ENCODE measurements at regions not wholly inside any gene's neighbourhood (a gene's known extent, or its start where the extent isn't known, plus 50 kb on each side); places are given as distances from the start of the nearest gene placed in this dataset.
"Not testable (repeated sequence)": the region's sequence is repeated elsewhere in the genome, so short reads cannot be mapped to it uniquely, and the experiment has no call there.

DNA sequence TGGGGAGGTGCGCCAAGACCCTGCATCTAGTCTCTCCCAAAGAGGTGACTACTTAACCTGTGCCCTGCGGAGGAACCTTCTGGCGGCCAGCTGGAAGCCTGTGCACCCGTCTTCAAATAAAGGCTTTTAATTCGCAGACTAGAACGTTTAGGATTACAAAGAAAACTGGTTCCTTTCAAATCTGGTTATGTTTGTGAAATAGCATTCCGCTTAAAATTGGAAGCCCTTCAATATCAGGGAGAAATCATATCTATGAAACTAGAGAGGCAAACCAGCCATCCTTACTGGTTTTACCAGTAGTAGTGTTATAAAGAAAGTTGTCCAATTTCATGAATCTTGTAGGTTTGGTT, 250.8 kb downstream of the FAM72C start:
- Histone ChIP-seq H3K4me1 (ENCODE audit: control insufficient read depth, insufficient read depth, low read length) (no peaks in the 10 kb centered on the region), H3K36me3 (ENCODE audit: control insufficient read depth in 2 of 2, insufficient read depth in 2 of 2, low read length in 2 of 2) (no peaks in the 10 kb centered on the region), H3K4me3 (ENCODE audit: low read length in 2 of 2) (peak overlapping the region in 1 of 2 donors; percentile 35), H3K27ac (ENCODE audit: low read length) (no peak overlapping the region), H3K9me3 (ENCODE audit: control insufficient read depth in 2 of 2, low read length in 2 of 2) (no peaks in the 10 kb centered on the region), H3K27me3 (ENCODE audit: control insufficient read depth in 1 of 2, insufficient read depth in 2 of 2, low read length in 2 of 2) (peaks cover 5% of the 10 kb centered on the region in 2 donors), H3K9ac (ENCODE audit: low read length in 2 of 2) (no peak overlapping the region)

- Histone ChIP-seq H3K36me3 (ENCODE audit: control insufficient read depth in 2 of 2, insufficient read depth in 2 of 2, low read length in 2 of 2) (no peaks in the 10 kb centered on the region), H3K9ac (ENCODE audit: low read length in 2 of 2) (no peak overlapping the region), H3K9me3 (ENCODE audit: control insufficient read depth in 2 of 2, low read length in 2 of 2) (no peaks in the 10 kb centered on the region), H3K27me3 (ENCODE audit: control insufficient read depth in 1 of 2, insufficient read depth in 2 of 2, low read length in 2 of 2) (peaks cover 5% of the 10 kb centered on the region in 2 donors), H3K4me1 (ENCODE audit: control insufficient read depth, insufficient read depth, low read length) (no peaks in the 10 kb centered on the region), H3K4me3 (ENCODE audit: low read length in 2 of 2) (peak overlapping the region in 1 of 2 donors; percentile 35), H3K27ac (ENCODE audit: low read length) (no peak overlapping the region)
Measured at GRCh38 chr1:143720087-143721023, 251.4 kb downstream of the FAM72C start.

DNA sequence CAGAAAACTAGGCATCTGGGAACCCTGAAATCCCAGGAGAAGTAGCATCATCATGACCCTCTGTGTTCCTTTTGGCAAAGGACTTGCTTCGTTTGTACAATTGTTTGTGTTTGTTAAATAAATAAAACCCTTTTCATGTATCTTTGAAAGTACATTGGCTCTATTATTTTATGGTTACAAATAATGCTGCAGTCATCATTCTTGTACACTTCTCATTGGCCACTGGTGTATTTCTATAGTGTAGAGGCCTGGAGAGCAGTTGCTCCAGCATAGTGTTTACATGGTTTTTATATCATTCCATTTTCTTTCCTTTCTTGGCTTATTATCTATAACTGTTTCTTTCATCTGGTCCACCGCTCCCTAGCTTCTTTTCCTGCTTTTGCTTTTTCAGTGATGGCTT, 253.3 kb downstream of the FAM72C start:
- H3K27ac ChIP-seq (ENCODE audit: low read length): no peak overlapping the region
- no peak overlapping the region for H3K9ac ChIP-seq (ENCODE audit: low read length in 2 of 2)
- H3K9me3 ChIP-seq (ENCODE audit: control insufficient read depth in 2 of 2, low read length in 2 of 2): no peaks in the 10 kb centered on the region
- H3K27me3 ChIP-seq (ENCODE audit: control insufficient read depth in 1 of 2, insufficient read depth in 2 of 2, low read length in 2 of 2): peaks cover 5% of the 10 kb centered on the region in 2 donors
- no peaks in the 10 kb centered on the region for H3K36me3 ChIP-seq (ENCODE audit: control insufficient read depth in 2 of 2, insufficient read depth in 2 of 2, low read length in 2 of 2)
- H3K4me3 ChIP-seq (ENCODE audit: low read length in 2 of 2): no peak overlapping the region
- H3K4me1 ChIP-seq (ENCODE audit: control insufficient read depth, insufficient read depth, low read length): no peaks in the 10 kb centered on the region

GRCh38 chr1:143718021-143718420, 253.8 kb downstream of the FAM72C start:
- H3K27me3 ChIP-seq (ENCODE audit: control insufficient read depth in 1 of 2, insufficient read depth in 2 of 2, low read length in 2 of 2): peaks cover 5% of the 10 kb centered on the region in 2 donors
- H3K4me3 ChIP-seq (ENCODE audit: low read length in 2 of 2): no peak overlapping the region

GRCh38 chr1:143717434-143717833, 254.4 kb downstream of the FAM72C start:
- Histone ChIP-seq H3K4me3 (ENCODE audit: low read length in 2 of 2) (no peak overlapping the region), H3K27ac (ENCODE audit: low read length) (no peak overlapping the region), H3K9me3 (ENCODE audit: control insufficient read depth in 2 of 2, low read length in 2 of 2) (no peaks in the 10 kb centered on the region), H3K4me1 (ENCODE audit: control insufficient read depth, insufficient read depth, low read length) (no peaks in the 10 kb centered on the region), H3K27me3 (ENCODE audit: control insufficient read depth in 1 of 2, insufficient read depth in 2 of 2, low read length in 2 of 2) (peaks cover 5% of the 10 kb centered on the region in 2 donors), H3K9ac (ENCODE audit: low read length in 2 of 2) (no peak overlapping the region), H3K36me3 (ENCODE audit: control insufficient read depth in 2 of 2, insufficient read depth in 2 of 2, low read length in 2 of 2) (no peaks in the 10 kb centered on the region)

More at GRCh38 chr1:143718021-143718420, 253.8 kb downstream of the FAM72C start:
- Histone ChIP-seq H3K9ac (ENCODE audit: low read length in 2 of 2) (no peak overlapping the region), H3K27ac (ENCODE audit: low read length) (no peak overlapping the region), H3K4me1 (ENCODE audit: control insufficient read depth, insufficient read depth, low read length) (no peaks in the 10 kb centered on the region), H3K9me3 (ENCODE audit: control insufficient read depth in 2 of 2, low read length in 2 of 2) (no peaks in the 10 kb centered on the region), H3K36me3 (ENCODE audit: control insufficient read depth in 2 of 2, insufficient read depth in 2 of 2, low read length in 2 of 2) (no peaks in the 10 kb centered on the region)

- not testable (repeated sequence) for H3K36me3 ChIP-seq (ENCODE audit: control insufficient read depth in 2 of 2, insufficient read depth in 2 of 2, low read length in 2 of 2); H3K27me3 ChIP-seq (ENCODE audit: control insufficient read depth in 1 of 2, insufficient read depth in 2 of 2, low read length in 2 of 2)
Measured at GRCh38 chr1:143714913-143715312, 256.9 kb downstream of the FAM72C start.

GRCh38 chr1:143709606-143710259, 262.1 kb downstream of the FAM72C start:
- H3K4me1 ChIP-seq (ENCODE audit: control insufficient read depth, insufficient read depth, low read length); H3K27ac ChIP-seq (ENCODE audit: low read length); H3K9ac ChIP-seq (ENCODE audit: low read length in 2 of 2); H3K27me3 ChIP-seq (ENCODE audit: control insufficient read depth in 1 of 2, insufficient read depth in 2 of 2, low read length in 2 of 2); H3K36me3 ChIP-seq (ENCODE audit: control insufficient read depth in 2 of 2, insufficient read depth in 2 of 2, low read length in 2 of 2); H3K4me3 ChIP-seq (ENCODE audit: low read length in 2 of 2); H3K9me3 ChIP-seq (ENCODE audit: control insufficient read depth in 2 of 2, low read length in 2 of 2): not testable (repeated sequence)

More at GRCh38 chr1:143714913-143715312, 256.9 kb downstream of the FAM72C start:
- H3K27ac ChIP-seq (ENCODE audit: low read length); H3K9me3 ChIP-seq (ENCODE audit: control insufficient read depth in 2 of 2, low read length in 2 of 2); H3K4me1 ChIP-seq (ENCODE audit: control insufficient read depth, insufficient read depth, low read length); H3K9ac ChIP-seq (ENCODE audit: low read length in 2 of 2); H3K4me3 ChIP-seq (ENCODE audit: low read length in 2 of 2): not testable (repeated sequence)

- not testable (repeated sequence) for H3K4me3 ChIP-seq (ENCODE audit: low read length in 2 of 2); H3K9me3 ChIP-seq (ENCODE audit: control insufficient read depth in 2 of 2, low read length in 2 of 2); H3K9ac ChIP-seq (ENCODE audit: low read length in 2 of 2); H3K36me3 ChIP-seq (ENCODE audit: control insufficient read depth in 2 of 2, insufficient read depth in 2 of 2, low read length in 2 of 2); H3K27ac ChIP-seq (ENCODE audit: low read length); H3K4me1 ChIP-seq (ENCODE audit: control insufficient read depth, insufficient read depth, low read length)
- peaks cover 11 to 28% of the 10 kb centered on the region in 2 donors for H3K27me3 ChIP-seq (ENCODE audit: control insufficient read depth in 1 of 2, insufficient read depth in 2 of 2, low read length in 2 of 2)
Measured at GRCh38 chr1:143702739-143703138, 269.0 kb downstream of the FAM72C start.

- Histone ChIP-seq H3K27ac (ENCODE audit: low read length) (no peak overlapping the region), H3K27me3 (ENCODE audit: control insufficient read depth in 1 of 2, insufficient read depth in 2 of 2, low read length in 2 of 2) (peaks cover 14 to 31% of the 10 kb centered on the region in 2 donors), H3K36me3 (ENCODE audit: control insufficient read depth in 2 of 2, insufficient read depth in 2 of 2, low read length in 2 of 2) (no peaks in the 10 kb centered on the region), H3K9me3 (ENCODE audit: control insufficient read depth in 2 of 2, low read length in 2 of 2) (no peaks in the 10 kb centered on the region), H3K4me1 (ENCODE audit: control insufficient read depth, insufficient read depth, low read length) (no peaks in the 10 kb centered on the region), H3K9ac (ENCODE audit: low read length in 2 of 2) (no peak overlapping the region), H3K4me3 (ENCODE audit: low read length in 2 of 2) (no peak overlapping the region)
Measured at GRCh38 chr1:143699731-143700130, 272.1 kb downstream of the FAM72C start.

DNA sequence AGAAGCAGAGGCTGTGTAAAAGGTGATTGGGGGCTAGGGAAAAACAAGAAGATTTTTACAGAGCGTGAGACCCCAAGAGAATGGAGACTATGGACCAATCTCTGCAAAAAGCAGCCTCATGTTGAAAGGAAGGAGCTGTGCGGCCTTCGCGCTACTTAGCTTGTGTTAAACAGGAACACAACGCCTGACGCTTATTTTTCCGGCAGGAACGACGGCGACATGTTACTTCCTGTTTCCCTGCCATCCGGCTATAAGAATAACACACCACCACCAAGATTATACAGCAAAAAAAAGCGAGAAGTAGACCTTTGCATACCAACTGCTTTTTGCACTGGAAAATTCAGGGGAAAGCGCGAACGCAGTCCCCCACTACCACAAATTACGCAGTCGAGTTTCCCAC, 272.7 kb downstream of the FAM72C start:
- Histone ChIP-seq H3K9ac (ENCODE audit: low read length in 2 of 2) (no peak overlapping the region), H3K36me3 (ENCODE audit: control insufficient read depth in 2 of 2, insufficient read depth in 2 of 2, low read length in 2 of 2) (no peaks in the 10 kb centered on the region), H3K4me1 (ENCODE audit: control insufficient read depth, insufficient read depth, low read length) (no peaks in the 10 kb centered on the region), H3K4me3 (ENCODE audit: low read length in 2 of 2) (peak overlapping the region in 1 of 2 donors; percentile 22), H3K9me3 (ENCODE audit: control insufficient read depth in 2 of 2, low read length in 2 of 2) (no peaks in the 10 kb centered on the region), H3K27ac (ENCODE audit: low read length) (no peak overlapping the region), H3K27me3 (ENCODE audit: control insufficient read depth in 1 of 2, insufficient read depth in 2 of 2, low read length in 2 of 2) (peaks cover 15 to 33% of the 10 kb centered on the region in 2 donors)

GRCh38 chr1:143698016-143698415, 273.8 kb downstream of the FAM72C start:
- no peaks in the 10 kb centered on the region for H3K4me1 ChIP-seq (ENCODE audit: control insufficient read depth, insufficient read depth, low read length)
- H3K9ac ChIP-seq (ENCODE audit: low read length in 2 of 2): no peak overlapping the region
- no peaks in the 10 kb centered on the region for H3K9me3 ChIP-seq (ENCODE audit: control insufficient read depth in 2 of 2, low read length in 2 of 2)
- no peak overlapping the region for H3K4me3 ChIP-seq (ENCODE audit: low read length in 2 of 2)
- H3K27ac ChIP-seq (ENCODE audit: low read length): no peak overlapping the region
- H3K27me3 ChIP-seq (ENCODE audit: control insufficient read depth in 1 of 2, insufficient read depth in 2 of 2, low read length in 2 of 2): peaks cover 18 to 35% of the 10 kb centered on the region in 2 donors
- no peaks in the 10 kb centered on the region for H3K36me3 ChIP-seq (ENCODE audit: control insufficient read depth in 2 of 2, insufficient read depth in 2 of 2, low read length in 2 of 2)

Measured in stomach smooth muscle (tissue), 2 donors.